Uterus (tissue), 3 donors: ENCODE measurements at regions not wholly inside any gene's neighbourhood (a gene's known extent, or its start where the extent isn't known, plus 50 kb on each side); places are given as distances from the start of the nearest gene placed in this dataset.

Experiments
- DNase-seq, 2 donors: peaks; one replicate each; pipeline ENCODE4 v3.0.0-alpha.2; 2019 to 2020
- H3K27ac ChIP-seq, 2 donors: fragments of 200-600 bp; sonication (generic); 1 replicate in 1 of 2; 2 replicates in 1 of 2; pipeline ENCODE4 v1.5.1; 2016 to 2018
- H3K27me3 ChIP-seq, 2 donors: fragments of 200-600 bp; sonication (generic); one replicate each; pipeline ENCODE4 v1.5.1; 2018 to 2019; ENCODE audit warnings: control low read depth in 1 of 2
- H3K36me3 ChIP-seq, 2 donors: fragments of 200-600 bp; sonication (generic); one replicate each; pipeline ENCODE4 v1.5.1; 2019; ENCODE audit warnings: control low read depth in 1 of 2
- H3K4me1 ChIP-seq, 2 donors: fragments of 200-600 bp; sonication (generic); one replicate each; pipeline ENCODE4 v1.5.1; 2018 to 2019; ENCODE audit warnings: control low read depth in 1 of 2
- H3K4me3 ChIP-seq, 2 donors: fragments of 200-600 bp; sonication (generic); 1 replicate in 1 of 2; 2 replicates in 1 of 2; pipeline ENCODE4 v1.5.1; 2018 to 2019; ENCODE audit warnings: mild to moderate bottlenecking in 1 of 2
- H3K9me3 ChIP-seq, 2 donors: fragments of 200-600 bp; sonication (generic); one replicate each; pipeline ENCODE4 v1.5.1; 2019; ENCODE audit warnings: control low read depth in 1 of 2
- CTCF ChIP-seq, 4 experiments: fragments of 200-600 bp in 2 of 4; fragments of 450-650 bp in 2 of 4; sonication (generic) in 2 of 4; IDR thresholded peaks; one replicate each; pipeline ENCODE4 v1.5.1; 2016 to 2019; ENCODE audit warnings: antibody characterized with exemption in 4 of 4, mild to moderate bottlenecking in 2 of 4, moderate library complexity in 1 of 4
- POLR2A ChIP-seq, 2 donors: fragments of 450-650 bp; IDR thresholded peaks; one replicate each; pipeline ENCODE4 v1.6.1; 2016; ENCODE audit warnings: antibody characterized with exemption in 2 of 2, mild to moderate bottlenecking in 1 of 2, moderate library complexity in 1 of 2
- intact Hi-C: fragments of 100-400 bp; cut with DNase I; formaldehyde crosslinking; loops from one replicate; pipeline ENCODE4 v1.15.1; 2023; ENCODE audit warnings: low total_unique reads
- donor health status: DM: yes; HTN: yes; CAD: no.

DNA sequence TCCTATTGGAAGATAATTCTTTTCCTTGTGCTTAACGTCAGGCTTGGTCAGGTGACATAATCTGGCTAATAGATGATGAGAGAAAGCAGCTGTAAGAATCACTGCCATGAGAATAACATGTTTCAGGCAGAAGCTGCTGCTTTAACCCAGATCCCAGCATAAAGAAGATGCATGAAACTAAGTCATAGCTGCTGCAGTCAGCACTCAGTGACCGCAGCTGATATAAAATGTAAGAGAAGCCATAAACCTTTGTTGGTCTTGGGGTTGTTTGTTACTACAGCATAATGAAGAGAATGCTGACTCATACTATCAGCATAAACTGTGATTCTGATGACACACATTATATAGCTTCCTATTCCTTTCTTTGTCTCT is 274.3 kb upstream of the TRIB2 start:
- H3K27me3 ChIP-seq = no peaks in the 10 kb centered on the region
- DNase-seq = no peak
- H3K36me3 ChIP-seq = no peaks in the 10 kb centered on the region
- no peaks in the 10 kb centered on the region for H3K4me1 ChIP-seq
- TF ChIP-seq CTCF (IDR thresholded peaks at IDR 0.05) = no peak
- no peak for TF ChIP-seq POLR2A (IDR thresholded peaks at IDR 0.05)
- intact Hi-C loops = no loop called here
- no peak overlapping the region for H3K4me3 ChIP-seq
- no peak overlapping the region for H3K27ac ChIP-seq
- no peaks in the 10 kb centered on the region for H3K9me3 ChIP-seq

DNA sequence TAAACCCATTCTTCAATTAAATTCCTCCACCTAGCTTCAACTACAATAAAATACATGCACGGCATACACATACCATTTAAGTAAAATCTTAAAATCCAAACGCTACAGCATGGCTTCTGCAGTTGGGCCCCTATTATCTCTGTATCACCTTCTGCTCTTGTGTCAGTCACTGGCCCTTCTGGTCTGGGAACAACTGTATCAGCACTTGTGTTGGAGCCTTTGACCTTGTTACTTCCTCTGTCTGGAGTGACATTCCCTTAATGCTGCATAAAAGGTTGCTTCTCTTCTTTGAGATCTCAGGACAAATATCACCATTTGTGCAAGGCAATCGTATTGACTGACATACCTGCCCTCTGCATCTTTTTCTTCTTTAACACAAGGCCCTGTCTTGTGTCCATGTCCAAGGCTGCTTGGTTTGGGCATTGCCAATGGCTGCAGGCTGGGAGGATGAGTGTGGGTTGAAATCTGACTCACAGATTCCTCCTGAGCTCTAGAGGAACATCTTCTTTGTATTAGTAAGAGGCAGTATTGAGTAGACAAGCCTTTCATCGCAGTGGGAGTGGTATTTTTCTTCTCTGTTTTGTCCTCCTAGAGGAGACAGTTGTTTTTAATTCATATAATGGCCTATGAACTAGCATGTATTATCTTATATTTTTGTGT is 267.8 kb upstream of the TRIB2 start:
- H3K4me1 ChIP-seq = no peaks in the 10 kb centered on the region
- TF ChIP-seq CTCF (IDR thresholded peaks at IDR 0.05) (no peak), POLR2A (IDR thresholded peaks at IDR 0.05) (no peak)
- no peaks in the 10 kb centered on the region for H3K36me3 ChIP-seq
- H3K9me3 ChIP-seq = no peaks in the 10 kb centered on the region
- no peak overlapping the region for H3K27ac ChIP-seq
- H3K27me3 ChIP-seq = no peaks in the 10 kb centered on the region
- DNase-seq = no peak
- no peak overlapping the region for H3K4me3 ChIP-seq
- intact Hi-C loops = no loop called here

GRCh38 chr2:12451726-12452125 is 265.0 kb upstream of the TRIB2 start:
- Histone ChIP-seq H3K4me3 (no peak overlapping the region), H3K4me1 (no peaks in the 10 kb centered on the region), H3K36me3 (no peaks in the 10 kb centered on the region), H3K9me3 (no peaks in the 10 kb centered on the region), H3K27ac (peak overlapping the region; percentile 4 to 20), H3K27me3 (no peaks in the 10 kb centered on the region)
- TF ChIP-seq CTCF (IDR thresholded peaks at IDR 0.05) (no peak), POLR2A (IDR thresholded peaks at IDR 0.05) (no peak)
- intact Hi-C loops = loop anchor here (10.0 kb wide), 1 partner anchor 263 kb away; the partner anchor contains the start of gene TRIB2
- DNase-seq = no peak

DNA sequence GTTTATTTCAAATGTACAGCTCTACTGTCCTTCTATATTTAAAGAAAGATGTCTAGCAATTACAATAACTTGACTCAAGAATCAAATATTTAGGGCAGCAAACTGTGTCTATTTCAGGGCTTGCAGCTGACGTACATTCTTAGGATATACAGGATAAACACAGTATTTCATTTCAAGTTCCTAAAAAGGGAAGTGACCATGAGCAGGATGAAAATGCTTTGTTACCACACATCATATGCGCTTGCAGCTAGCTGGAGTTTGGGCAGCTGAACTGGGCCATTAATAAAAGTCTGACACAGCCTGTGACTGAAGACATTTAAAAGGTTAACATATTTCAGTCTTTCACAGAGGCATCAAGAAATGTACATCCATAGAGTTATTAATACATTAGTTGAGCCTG is 264.6 kb upstream of the TRIB2 start:
- TF ChIP-seq CTCF (IDR thresholded peaks at IDR 0.05) (no peak), POLR2A (IDR thresholded peaks at IDR 0.05) (no peak)
- no peaks in the 10 kb centered on the region for H3K27me3 ChIP-seq
- H3K4me1 ChIP-seq = peaks cover 0 to 4% of the 10 kb centered on the region in 2 donors
- DNase-seq = no peak
- no peaks in the 10 kb centered on the region for H3K9me3 ChIP-seq
- H3K27ac ChIP-seq = peak overlapping the region; percentile 4 to 20
- intact Hi-C loops = loop anchor here (10.0 kb wide), 1 partner anchor 263 kb away; the partner anchor contains the start of gene TRIB2
- no peaks in the 10 kb centered on the region for H3K36me3 ChIP-seq
- no peak overlapping the region for H3K4me3 ChIP-seq

DNA sequence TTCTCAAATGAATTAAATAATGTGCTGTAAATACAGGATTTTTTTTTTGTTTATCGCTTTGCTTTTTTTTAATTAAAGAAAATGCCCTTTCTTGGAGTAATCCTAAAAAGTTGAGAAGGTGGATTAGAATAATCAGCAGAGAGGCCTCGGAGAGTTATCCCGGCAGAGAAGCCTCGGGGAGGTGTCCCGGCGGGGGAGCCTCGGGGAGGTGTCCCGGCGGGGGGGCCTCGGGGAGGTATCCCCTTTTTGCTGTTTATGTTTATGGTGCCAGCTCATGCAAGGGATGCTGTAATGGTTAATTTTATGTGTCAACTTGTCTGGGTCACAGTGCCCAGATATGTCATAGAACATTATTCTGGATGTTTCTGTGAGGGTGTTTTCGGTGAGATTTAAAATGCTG is 263.0 kb upstream of the TRIB2 start:
- Histone ChIP-seq H3K4me3 (no peak overlapping the region), H3K27me3 (no peaks in the 10 kb centered on the region), H3K4me1 (peaks cover 0 to 5% of the 10 kb centered on the region in 2 donors), H3K36me3 (no peaks in the 10 kb centered on the region), H3K9me3 (no peaks in the 10 kb centered on the region), H3K27ac (peak overlapping the region in 1 of 2 donors; percentile 45)
- DNase-seq = no peak
- TF ChIP-seq CTCF (IDR thresholded peaks at IDR 0.05) (no peak), POLR2A (IDR thresholded peaks at IDR 0.05) (no peak)
- intact Hi-C loops = loop anchor here (10.0 kb wide), 1 partner anchor 261 kb away; the partner anchor contains the start of gene TRIB2
